GM06990 (cell line): ENCODE measurements at regions not wholly inside any gene's neighbourhood (a gene's known extent, or its start where the extent isn't known, plus 50 kb on each side); places are given as distances from the start of the nearest gene placed in this dataset.

Source experiments
- DNase-seq: peaks from one replicate; pipeline ENCODE4 v3.0.0-alpha.2; 2011; ENCODE audit not compliant: insufficient read length; ENCODE audit errors: extremely low read depth
- H3K27me3 ChIP-seq: replicated peaks from 2 replicates; pipeline ENCODE4 v1.6.0; 2011; ENCODE audit warnings: low read length; ENCODE audit not compliant: control insufficient read depth, insufficient read depth
- H3K36me3 ChIP-seq: 2 replicates; pipeline ENCODE4 v1.5.1; 2011; ENCODE audit warnings: low read length; ENCODE audit not compliant: control insufficient read depth, insufficient read depth
- H3K4me3 ChIP-seq: replicated peaks from 2 replicates; pipeline ENCODE4 v1.5.1; 2011; ENCODE audit warnings: low read depth, mild to moderate bottlenecking, control low read depth, low read length
- CTCF ChIP-seq: IDR thresholded peaks from 2 replicates; pipeline ENCODE4 v1.5.1; 2011; ENCODE audit warnings: low read length, control low read depth, mild to moderate bottlenecking, inconsistent platforms; ENCODE audit not compliant: insufficient read depth, poor library complexity, severe bottlenecking

GRCh38 chr12:60920841-60921495 lies 1325.1 kb downstream of the SLC16A7 start:
- TF ChIP-seq CTCF = no peak
- Histone ChIP-seq H3K27me3 (no peaks in the 10 kb centered on the region), H3K4me3 (no peak overlapping the region), H3K36me3 (no peaks in the 10 kb centered on the region)
- DNase-seq = no peak

- DNase-seq = no peak
- Histone ChIP-seq H3K4me3 (no peak overlapping the region), H3K27me3 (no peaks in the 10 kb centered on the region), H3K36me3 (no peaks in the 10 kb centered on the region)
- TF ChIP-seq CTCF = no peak
Measured at GRCh38 chr12:60921541-60921940, 1325.7 kb downstream of the SLC16A7 start.

DNA sequence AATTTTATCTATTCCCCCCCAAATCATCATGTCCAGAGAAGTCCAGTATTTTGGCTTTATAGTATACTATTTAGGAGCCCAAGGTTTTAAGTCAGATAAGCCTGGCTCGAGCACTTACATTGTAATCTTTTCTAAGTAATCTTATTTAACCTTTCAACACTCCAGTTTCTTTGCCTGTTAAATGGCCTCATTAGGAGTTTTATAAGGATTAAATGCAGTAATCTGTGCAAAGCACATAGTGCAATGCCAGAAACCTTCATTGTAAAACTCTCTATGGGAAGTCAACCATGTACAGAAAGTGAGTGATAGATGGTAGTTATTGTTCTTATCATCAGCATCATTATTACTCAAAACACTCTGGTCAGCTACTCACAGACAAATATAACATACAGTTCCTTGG lies 1330.4 kb downstream of the SLC16A7 start:
- no peak for TF ChIP-seq CTCF
- no peak overlapping the region for H3K4me3 ChIP-seq
- H3K27me3 ChIP-seq = no peaks in the 10 kb centered on the region
- H3K36me3 ChIP-seq = no peaks in the 10 kb centered on the region
- DNase-seq = no peak

- TF ChIP-seq CTCF = no peak
- Histone ChIP-seq H3K36me3 (no peaks in the 10 kb centered on the region), H3K4me3 (no peak overlapping the region), H3K27me3 (no peaks in the 10 kb centered on the region)
- no peak for DNase-seq
Measured at GRCh38 chr12:60930151-60930550, 1330.1 kb upstream of the USP15 start.

DNA sequence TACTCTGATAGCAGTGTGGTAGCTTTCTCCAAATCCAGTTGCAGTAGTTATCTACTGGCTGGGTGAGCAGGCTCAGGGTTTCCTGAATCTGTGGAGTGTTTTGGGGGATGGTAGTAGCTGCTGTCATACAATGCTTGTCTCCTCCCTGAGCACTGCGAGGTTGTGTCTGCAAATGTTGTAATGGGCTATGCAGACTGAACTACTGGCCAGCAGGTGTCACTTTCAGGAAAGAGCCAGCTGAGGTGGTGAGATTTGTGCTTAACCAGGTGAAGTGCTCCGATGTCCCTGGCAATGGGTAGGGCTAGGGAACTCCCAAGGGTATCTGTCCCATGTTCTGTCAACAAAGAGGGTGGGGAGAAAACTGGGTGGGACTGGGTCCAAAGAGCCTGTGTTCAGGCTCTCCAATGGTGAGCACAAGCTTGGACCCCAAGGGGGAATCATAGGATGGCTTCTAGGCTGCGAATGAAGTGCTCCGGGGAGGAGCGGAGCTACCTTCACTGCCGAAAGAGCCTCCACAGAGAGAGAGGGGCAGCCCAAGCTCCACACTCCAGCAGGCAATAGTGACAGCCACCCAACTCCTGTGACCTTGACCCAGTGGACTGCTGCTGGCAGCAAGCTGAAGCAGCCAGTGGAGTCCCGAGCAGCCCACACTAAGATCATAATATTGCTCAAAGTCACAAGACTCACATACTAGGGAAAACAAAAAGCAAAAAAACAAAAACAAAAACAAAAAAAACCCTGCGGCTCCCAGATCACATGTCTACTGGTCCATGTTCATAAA lies 1324.0 kb upstream of the USP15 start:
- TF ChIP-seq CTCF = no peak

More for the DNA sequence above, 1324.0 kb upstream of the USP15 start:
- no peak overlapping the region for H3K4me3 ChIP-seq
- H3K27me3 ChIP-seq = no peaks in the 10 kb centered on the region
- H3K36me3 ChIP-seq = no peaks in the 10 kb centered on the region
- no peak for DNase-seq
